Peyer's patch (tissue), 4 donors: ENCODE measurements at regions not wholly inside any gene's neighbourhood (a gene's known extent, or its start where the extent isn't known, plus 50 kb on each side); places are given as distances from the start of the nearest gene placed in this dataset.

Source experiments
- CTCF ChIP-seq, 6 experiments: fragments of 450-650 bp in 4 of 6; fragments of 200-600 bp in 2 of 6; sonication (generic) in 1 of 6; IDR thresholded peaks; one replicate each; pipeline ENCODE4 v1.5.1; 2017 to 2019; ENCODE audit warnings: antibody characterized with exemption in 6 of 6, mild to moderate bottlenecking in 3 of 6, moderate library complexity in 1 of 6
- POLR2A ChIP-seq, 2 donors: fragments of 450-650 bp; IDR thresholded peaks; one replicate each; pipeline ENCODE4 v1.5.1; 2017; ENCODE audit warnings: antibody characterized with exemption in 2 of 2, mild to moderate bottlenecking in 2 of 2, moderate library complexity in 2 of 2

- no peak for TF ChIP-seq CTCF (IDR thresholded peaks at IDR 0.05)
- TF ChIP-seq POLR2A (IDR thresholded peaks at IDR 0.05), result no peak
Measured at GRCh38 chr7:94239661-94240234, 154.9 kb upstream of the COL1A2 start.
